Stimulated activated naive CD8-positive, alpha-beta T cell treated with anti-CD3 and anti-CD28 coated beads, Interleukin-15, Interleukin-2, amounts not matched to agents 100 ng/mL and 50 ng/mL, for 24 hours (primary cell): ENCODE measurements at regions not wholly inside any gene's neighbourhood (a gene's known extent, or its start where the extent isn't known, plus 50 kb on each side); places are given as distances from the start of the nearest gene placed in this dataset.
"Not testable (repeated sequence)": the region's sequence is repeated elsewhere in the genome, so short reads cannot be mapped to it uniquely, and the experiment has no call there.

Experiments used
- H3K27ac Mint-ChIP-seq: one replicate; pipeline ENCODE4 v1.8.0; 2021; ENCODE audit warnings: mild to moderate bottlenecking, mixed read lengths
- H3K27me3 Mint-ChIP-seq: one replicate; pipeline ENCODE4 v1.8.0; 2021; ENCODE audit warnings: mixed read lengths
- H3K36me3 Mint-ChIP-seq: one replicate; pipeline ENCODE4 v1.8.0; 2021; ENCODE audit warnings: low read depth, mixed read lengths
- H3K4me1 Mint-ChIP-seq: one replicate; pipeline ENCODE4 v1.8.0; 2021; ENCODE audit warnings: low read depth, mixed read lengths
- H3K4me3 Mint-ChIP-seq: one replicate; pipeline ENCODE4 v1.8.0; 2021; ENCODE audit warnings: mild to moderate bottlenecking, mixed read lengths
- H3K9me3 Mint-ChIP-seq: one replicate; pipeline ENCODE4 v1.8.0; 2021; ENCODE audit warnings: mixed read lengths

- Mint-ChIP-seq H3K27ac (no peak overlapping the region), H3K27me3 (no peaks in the 10 kb centered on the region), H3K4me1 (peaks cover 23% of the 10 kb centered on the region), H3K9me3 (no peaks in the 10 kb centered on the region), H3K4me3 (no peak overlapping the region), H3K36me3 (no peaks in the 10 kb centered on the region)
Measured at GRCh38 chr21:34004013-34004938, 69.1 kb upstream of the MRPS6 start.

- Mint-ChIP-seq H3K9me3 (no peaks in the 10 kb centered on the region), H3K4me1 (peaks cover 23% of the 10 kb centered on the region), H3K4me3 (no peak overlapping the region), H3K27ac (no peak overlapping the region), H3K27me3 (no peaks in the 10 kb centered on the region), H3K36me3 (no peaks in the 10 kb centered on the region)
Measured at GRCh38 chr21:34003428-34003827, 70.0 kb upstream of the MRPS6 start.

GRCh38 chr21:34000375-34000774 is 73.0 kb upstream of the MRPS6 start:
- peaks cover 22% of the 10 kb centered on the region for H3K4me1 Mint-ChIP-seq
- H3K9me3 Mint-ChIP-seq = peaks cover 3% of the 10 kb centered on the region
- no peaks in the 10 kb centered on the region for H3K27me3 Mint-ChIP-seq
- no peak overlapping the region for H3K4me3 Mint-ChIP-seq
- H3K36me3 Mint-ChIP-seq = no peaks in the 10 kb centered on the region
- H3K27ac Mint-ChIP-seq = no peak overlapping the region

GRCh38 chr21:33998809-33999208 is 74.6 kb upstream of the MRPS6 start:
- H3K4me1 Mint-ChIP-seq = peaks cover 27% of the 10 kb centered on the region
- no peak overlapping the region for H3K27ac Mint-ChIP-seq
- no peak overlapping the region for H3K4me3 Mint-ChIP-seq
- no peaks in the 10 kb centered on the region for H3K27me3 Mint-ChIP-seq
- H3K36me3 Mint-ChIP-seq = no peaks in the 10 kb centered on the region
- H3K9me3 Mint-ChIP-seq = peaks cover 8% of the 10 kb centered on the region

DNA sequence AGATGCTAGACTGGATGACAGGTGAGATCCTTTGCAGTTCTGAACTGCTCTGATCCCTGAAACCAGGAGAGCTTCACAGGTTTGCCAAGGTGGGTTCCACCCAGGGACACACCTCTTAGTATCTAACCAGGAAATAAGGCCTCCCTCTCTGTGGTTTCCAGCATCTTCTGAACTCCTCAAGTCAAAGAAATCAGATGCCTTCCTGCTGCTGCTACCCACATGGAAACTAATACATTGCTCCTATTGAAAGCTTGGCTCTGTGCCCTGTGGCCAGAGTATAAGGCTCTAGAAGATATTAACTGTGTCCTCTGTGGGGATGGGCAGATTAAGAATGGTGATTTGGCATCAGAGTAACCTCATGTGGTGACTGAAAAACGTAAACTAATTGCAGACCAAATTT is 75.0 kb upstream of the MRPS6 start:
- Mint-ChIP-seq H3K36me3 (no peaks in the 10 kb centered on the region), H3K27ac (no peak overlapping the region), H3K9me3 (peaks cover 8% of the 10 kb centered on the region), H3K4me1 (peaks cover 31% of the 10 kb centered on the region), H3K27me3 (no peaks in the 10 kb centered on the region), H3K4me3 (no peak overlapping the region)

DNA sequence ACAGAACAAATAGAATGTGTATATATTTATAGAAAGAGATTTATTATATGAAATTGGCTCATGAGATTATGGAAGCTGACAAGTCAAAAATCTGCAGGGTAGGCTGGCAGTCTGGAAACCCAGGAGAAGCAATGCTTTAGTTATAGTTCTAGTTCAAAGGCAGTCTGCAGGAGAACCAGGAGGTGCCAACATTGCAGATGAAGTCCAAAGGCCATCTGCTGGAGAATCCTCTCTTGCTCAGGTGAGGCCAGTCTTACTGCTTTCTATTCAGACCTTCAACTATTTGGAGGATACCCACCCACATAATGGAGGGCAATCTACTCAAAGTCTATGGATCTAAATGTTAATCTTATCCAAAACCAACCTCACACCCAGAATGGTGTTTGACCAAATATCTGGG is 75.9 kb upstream of the MRPS6 start:
- Mint-ChIP-seq H3K27ac (no peak overlapping the region), H3K27me3 (no peaks in the 10 kb centered on the region), H3K9me3 (peaks cover 8% of the 10 kb centered on the region), H3K4me3 (no peak overlapping the region), H3K4me1 (peaks cover 36% of the 10 kb centered on the region), H3K36me3 (no peaks in the 10 kb centered on the region)

- no peaks in the 10 kb centered on the region for H3K36me3 Mint-ChIP-seq
- H3K27ac Mint-ChIP-seq = no peak overlapping the region
- peaks cover 13% of the 10 kb centered on the region for H3K9me3 Mint-ChIP-seq
- H3K4me3 Mint-ChIP-seq = no peak overlapping the region
- peaks cover 27% of the 10 kb centered on the region for H3K4me1 Mint-ChIP-seq
- H3K27me3 Mint-ChIP-seq = no peaks in the 10 kb centered on the region
Measured at GRCh38 chr21:33994373-33994772, 78.8 kb upstream of the ATP5PO start.

- Mint-ChIP-seq H3K9me3 (peaks cover 13% of the 10 kb centered on the region), H3K27me3 (no peaks in the 10 kb centered on the region), H3K4me1 (peaks cover 19% of the 10 kb centered on the region), H3K27ac (peak overlapping the region; percentile 27), H3K4me3 (no peak overlapping the region), H3K36me3 (no peaks in the 10 kb centered on the region)
Measured at GRCh38 chr21:33993286-33994231, 78.0 kb upstream of the ATP5PO start.

GRCh38 chr21:33992412-33992811 is 76.8 kb upstream of the ATP5PO start:
- H3K9me3 Mint-ChIP-seq = peaks cover 13% of the 10 kb centered on the region
- not testable (repeated sequence) for H3K27me3 Mint-ChIP-seq, H3K36me3 Mint-ChIP-seq, H3K4me3 Mint-ChIP-seq, H3K27ac Mint-ChIP-seq
- peaks cover 14% of the 10 kb centered on the region for H3K4me1 Mint-ChIP-seq

GRCh38 chr21:33991133-33991532 is 75.5 kb upstream of the ATP5PO start:
- Mint-ChIP-seq H3K9me3 (peaks cover 10% of the 10 kb centered on the region), H3K4me1 (peaks cover 14% of the 10 kb centered on the region), H3K36me3 (no peaks in the 10 kb centered on the region), H3K27me3 (no peaks in the 10 kb centered on the region), H3K27ac (no peak overlapping the region), H3K4me3 (no peak overlapping the region)

DNA sequence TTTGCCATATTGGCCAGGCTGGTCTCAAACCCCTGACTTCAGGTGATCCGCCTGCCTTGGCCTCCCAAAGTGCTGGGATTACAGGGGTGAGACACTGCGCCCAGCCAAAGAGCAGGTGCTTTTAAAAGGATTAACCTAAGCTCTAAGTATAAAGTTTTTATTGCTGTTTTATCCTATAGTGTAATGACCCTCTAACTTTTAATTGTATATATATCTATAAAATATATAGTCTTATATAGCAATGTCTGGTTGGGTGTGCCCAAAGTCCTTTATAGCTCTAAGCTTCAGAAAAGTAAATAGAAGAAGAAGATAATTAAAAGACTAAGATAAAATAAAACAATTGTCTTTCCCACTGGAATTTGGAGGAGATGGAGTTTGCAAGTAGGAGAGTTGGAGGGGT is 73.8 kb upstream of the ATP5PO start:
- peaks cover 28% of the 10 kb centered on the region for H3K4me1 Mint-ChIP-seq
- no peak overlapping the region for H3K27ac Mint-ChIP-seq
- peaks cover 4% of the 10 kb centered on the region for H3K36me3 Mint-ChIP-seq
- peaks cover 3% of the 10 kb centered on the region for H3K27me3 Mint-ChIP-seq
- peaks cover 15% of the 10 kb centered on the region for H3K9me3 Mint-ChIP-seq
- H3K4me3 Mint-ChIP-seq = no peak overlapping the region

GRCh38 chr21:33988237-33989017 is 72.8 kb upstream of the ATP5PO start:
- Mint-ChIP-seq H3K4me3 (no peak overlapping the region), H3K9me3 (peaks cover 10% of the 10 kb centered on the region), H3K36me3 (peaks cover 4% of the 10 kb centered on the region), H3K27ac (no peak overlapping the region), H3K27me3 (peaks cover 3% of the 10 kb centered on the region), H3K4me1 (peaks cover 29% of the 10 kb centered on the region)

DNA sequence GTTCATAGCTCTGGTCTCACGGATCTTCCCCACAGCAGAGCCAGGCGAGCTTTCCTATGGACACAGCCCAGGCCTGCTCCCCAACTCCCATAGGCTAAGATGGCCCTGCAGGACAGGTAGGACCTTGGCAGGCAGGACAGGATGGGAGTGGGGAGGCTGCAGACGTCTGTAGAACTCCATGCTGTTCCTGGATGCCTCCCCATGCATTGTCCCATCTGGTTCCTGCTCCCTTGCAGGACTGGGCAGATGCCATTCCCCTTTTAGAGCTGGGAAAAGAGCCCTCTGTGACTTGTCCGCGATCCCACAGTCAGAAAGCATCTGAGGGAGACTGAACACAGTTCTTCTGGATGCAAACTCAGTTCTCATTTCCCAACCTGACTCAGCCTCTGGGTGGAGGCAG is 71.9 kb upstream of the ATP5PO start:
- H3K4me3 Mint-ChIP-seq = no peak overlapping the region
- H3K27ac Mint-ChIP-seq = no peak overlapping the region
- peaks cover 10% of the 10 kb centered on the region for H3K9me3 Mint-ChIP-seq
- peaks cover 26% of the 10 kb centered on the region for H3K4me1 Mint-ChIP-seq
- peaks cover 4% of the 10 kb centered on the region for H3K36me3 Mint-ChIP-seq
- peaks cover 3% of the 10 kb centered on the region for H3K27me3 Mint-ChIP-seq

DNA sequence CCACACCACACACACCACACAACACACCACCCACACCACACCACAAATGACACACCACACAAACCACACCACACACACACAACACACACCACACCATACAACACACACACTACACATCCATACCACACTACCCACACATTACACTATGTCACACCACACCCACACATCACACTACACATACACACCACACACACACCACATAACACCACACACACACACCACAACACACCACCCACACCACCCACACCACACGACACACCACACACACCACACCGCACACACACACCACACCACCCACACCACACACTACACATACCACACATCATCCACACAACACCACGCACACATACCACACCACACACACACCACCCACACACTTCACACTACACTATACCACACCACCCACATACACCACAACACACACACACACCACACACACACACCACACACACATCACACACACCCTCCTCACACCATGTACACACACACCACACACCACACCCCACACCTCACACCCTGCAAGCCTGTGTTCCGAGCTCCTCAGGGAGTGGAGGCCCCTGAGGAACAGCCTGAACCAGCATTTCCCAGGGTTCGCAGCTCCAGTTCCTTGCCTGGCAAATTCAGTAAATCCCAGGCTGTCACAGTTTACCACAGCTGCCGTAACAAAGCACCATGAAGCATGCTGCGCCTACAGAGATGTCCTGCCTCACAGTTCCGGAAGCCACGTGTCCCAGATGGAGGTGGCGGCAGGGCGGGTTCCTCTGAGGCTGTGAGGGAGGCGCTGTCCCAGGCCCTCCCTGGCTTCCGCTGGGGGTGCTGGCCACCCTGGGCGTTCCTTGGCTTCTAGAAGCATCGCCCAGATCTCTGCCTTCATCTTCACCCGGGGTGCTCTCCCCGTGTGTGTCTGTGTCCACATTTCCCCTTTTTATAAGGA is 69.8 kb upstream of the ATP5PO start:
- H3K27ac Mint-ChIP-seq = peak overlapping the region; percentile 92
- H3K4me3 Mint-ChIP-seq = peak overlapping the region; percentile 69
- H3K36me3 Mint-ChIP-seq = peaks cover 4% of the 10 kb centered on the region

More for the DNA sequence above, 69.8 kb upstream of the ATP5PO start:
- peaks cover 3% of the 10 kb centered on the region for H3K27me3 Mint-ChIP-seq
- H3K4me1 Mint-ChIP-seq = peaks cover 40% of the 10 kb centered on the region
- peaks cover 5% of the 10 kb centered on the region for H3K9me3 Mint-ChIP-seq
